Activated T-helper 1 cell treated with Interleukin-2 at 50 U/mL for 16 hours (primary cell): ENCODE measurements at regions not wholly inside any gene's neighbourhood (a gene's known extent, or its start where the extent isn't known, plus 50 kb on each side); places are given as distances from the start of the nearest gene placed in this dataset.

Experiments used
- DNase-seq: peaks from one replicate; pipeline ENCODE4 v3.0.0-alpha.2; 2020; ENCODE audit warnings: low read depth

DNA sequence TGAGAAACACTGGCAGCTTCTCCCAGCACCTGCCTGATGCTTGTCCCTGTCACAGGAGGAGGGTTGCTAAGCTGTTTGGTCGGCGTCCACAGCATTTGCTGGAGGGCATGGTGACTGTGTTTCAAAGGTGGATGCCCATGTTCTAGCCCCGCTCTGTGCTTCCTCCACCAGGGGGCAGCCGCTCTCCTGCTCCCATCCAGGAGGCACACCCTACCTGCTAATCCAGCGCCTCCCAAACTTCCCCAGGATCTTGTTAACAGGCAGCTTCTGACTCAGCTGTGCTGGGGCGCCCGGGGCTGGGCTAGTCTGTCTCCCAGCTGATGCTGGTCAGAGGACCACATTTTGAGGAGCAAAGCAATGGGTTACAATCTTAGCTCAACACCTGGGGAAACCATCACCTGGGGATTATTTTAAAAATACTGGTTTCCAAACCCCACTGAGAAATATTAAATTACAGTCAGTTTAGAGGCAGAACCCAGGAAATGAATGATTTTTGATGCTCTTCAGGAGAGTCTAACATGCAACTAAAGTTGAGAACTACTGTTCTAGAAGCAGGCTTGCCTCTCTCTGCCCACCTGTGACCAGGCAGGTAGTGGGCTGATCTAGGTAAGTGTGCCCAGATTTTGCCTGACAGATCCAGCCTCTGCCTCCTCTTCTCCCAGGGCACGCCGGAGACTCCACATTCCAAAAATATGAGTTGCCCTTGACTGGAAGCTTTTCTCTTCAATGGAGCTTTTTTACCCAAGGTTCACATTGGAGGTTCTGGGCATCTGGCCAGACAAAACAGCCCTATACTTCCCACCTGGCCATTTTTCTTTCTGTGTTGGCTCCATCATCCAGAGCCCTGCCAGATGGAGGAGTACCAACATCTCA lies 92.7 kb upstream of the GPR26 start:
- DNase-seq, result no peak

- DNase-seq, result no peak
These were observed 92.0 kb upstream of the GPR26 start for GRCh38 chr10:123574109-123574698.

GRCh38 chr10:123575105-123575504 lies 91.0 kb upstream of the GPR26 start:
- no peak for DNase-seq

DNA sequence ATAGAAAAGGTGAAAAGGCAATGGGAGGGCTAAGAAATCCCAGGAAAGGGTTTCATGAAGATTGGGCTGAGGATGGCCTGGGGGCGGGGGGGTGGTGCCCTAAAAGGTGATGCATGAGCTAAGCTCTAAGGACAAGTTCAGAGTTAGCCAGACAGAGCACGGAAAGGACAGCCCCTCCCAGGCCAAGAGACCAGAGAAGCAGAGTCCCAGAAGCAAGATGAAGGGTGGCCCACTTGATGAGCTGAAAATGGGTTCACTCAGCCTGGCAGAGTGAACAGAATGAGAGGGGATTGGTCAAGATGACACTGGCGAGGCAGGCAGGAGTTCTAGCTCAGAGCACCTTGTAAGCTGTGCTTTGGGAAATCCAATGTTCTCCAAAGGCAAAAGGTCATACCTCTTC lies 89.4 kb upstream of the GPR26 start:
- DNase-seq, result no peak

DNA sequence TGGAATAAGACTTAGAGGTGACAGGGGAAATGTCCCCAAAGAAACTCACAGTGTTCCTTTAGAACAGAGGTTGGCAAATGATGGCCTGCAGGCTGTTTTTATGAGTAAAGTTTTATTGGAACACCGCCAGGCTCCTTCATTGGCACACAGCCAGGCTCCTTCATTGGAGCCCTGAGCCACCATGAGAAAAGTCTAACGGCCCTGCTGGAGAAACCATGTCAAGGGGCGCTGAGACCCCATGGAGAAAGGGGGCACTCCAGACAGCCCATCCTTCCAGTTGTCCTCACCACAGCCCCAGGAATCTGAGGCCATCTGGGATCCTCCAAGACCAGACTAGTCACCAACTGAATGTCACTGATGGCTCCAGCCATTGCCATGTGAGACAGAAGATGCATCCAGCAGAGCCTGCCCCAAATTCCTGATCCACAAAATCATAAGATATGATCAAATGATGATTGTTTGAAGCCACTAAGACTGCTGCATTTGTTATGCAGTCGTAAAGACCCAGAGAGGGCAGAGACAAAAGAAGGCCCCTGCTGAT lies 88.2 kb upstream of the GPR26 start:
- no peak for DNase-seq

DNA sequence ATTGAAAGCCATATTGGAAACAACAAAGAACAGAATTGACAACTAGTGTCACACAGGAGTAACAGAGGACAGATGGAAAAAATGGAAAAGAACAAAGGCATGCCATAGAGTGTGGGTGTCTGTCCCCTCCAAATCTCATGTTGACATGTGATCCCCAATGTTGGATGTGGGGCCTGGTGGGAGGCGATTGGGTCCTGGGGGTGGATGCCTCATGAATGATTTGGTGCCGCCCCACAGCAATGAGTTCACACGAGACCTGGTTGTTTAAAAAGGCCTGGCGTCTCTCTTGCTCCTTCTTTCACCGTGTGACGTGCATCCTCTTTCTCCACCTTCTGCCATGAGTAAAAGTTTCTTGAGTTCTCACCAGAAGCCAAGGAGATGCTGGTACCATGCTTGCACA lies 87.4 kb upstream of the GPR26 start:
- no peak for DNase-seq

- no peak for DNase-seq
These were observed 86.5 kb upstream of the GPR26 start for GRCh38 chr10:123579675-123580074.

- no peak for DNase-seq
These were observed 85.7 kb upstream of the GPR26 start for GRCh38 chr10:123580426-123580825.

- DNase-seq, result no peak
These were observed 84.5 kb upstream of the GPR26 start for GRCh38 chr10:123581656-123582055.

- DNase-seq, result peak; percentile 6
These were observed 83.8 kb upstream of the GPR26 start for GRCh38 chr10:123582084-123582989.

GRCh38 chr10:123583639-123584418 lies 82.3 kb upstream of the GPR26 start:
- DNase-seq, result no peak

- DNase-seq, result no peak
These were observed 81.8 kb upstream of the GPR26 start for GRCh38 chr10:123584419-123584775.

GRCh38 chr10:123585477-123586445 lies 80.4 kb upstream of the GPR26 start:
- DNase-seq, result no peak

DNA sequence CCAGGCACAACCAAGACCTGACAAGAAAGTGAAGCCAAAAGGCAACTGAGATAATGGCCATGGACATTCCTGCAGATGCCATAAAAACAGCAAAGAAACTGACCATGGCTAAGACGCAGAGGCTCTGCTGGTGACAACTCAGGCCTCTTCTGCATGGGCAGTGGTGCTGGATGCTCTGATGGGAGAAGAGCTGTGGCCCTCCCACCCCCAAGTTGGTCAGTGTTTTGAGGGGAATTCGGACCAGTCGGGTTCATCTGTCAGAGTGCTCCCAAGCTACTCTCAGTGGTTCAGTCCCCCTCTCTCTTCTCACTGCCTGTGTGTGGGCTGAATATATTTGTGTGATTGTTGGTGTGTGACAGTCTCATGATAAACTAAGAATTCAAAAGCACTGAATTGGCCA lies 79.0 kb upstream of the GPR26 start:
- DNase-seq, result no peak

- no peak for DNase-seq
These were observed 77.7 kb upstream of the GPR26 start for GRCh38 chr10:123588386-123588914.

GRCh38 chr10:123595661-123596060 lies 70.5 kb upstream of the GPR26 start:
- no peak for DNase-seq

DNA sequence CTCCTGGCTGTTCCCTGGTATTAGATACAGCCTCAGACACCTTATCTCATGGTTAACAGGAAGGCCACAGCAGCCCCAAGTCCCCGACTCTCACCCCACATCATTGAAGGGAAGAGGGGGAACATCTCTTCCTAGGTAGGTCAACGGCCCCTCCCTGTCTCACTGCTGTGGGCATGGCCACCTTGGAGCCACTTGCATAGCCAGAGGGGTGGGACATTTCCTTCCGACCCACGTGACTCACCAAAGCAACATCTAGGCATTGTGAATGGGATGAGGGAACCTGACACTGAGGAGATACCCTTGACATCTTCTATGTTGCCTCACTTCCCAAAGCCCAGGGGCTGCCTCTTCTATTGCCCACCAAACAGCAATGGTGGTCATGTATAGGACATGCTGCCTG lies 68.5 kb upstream of the GPR26 start:
- DNase-seq, result no peak

GRCh38 chr10:123599366-123599849 lies 66.7 kb upstream of the GPR26 start:
- DNase-seq, result no peak

DNA sequence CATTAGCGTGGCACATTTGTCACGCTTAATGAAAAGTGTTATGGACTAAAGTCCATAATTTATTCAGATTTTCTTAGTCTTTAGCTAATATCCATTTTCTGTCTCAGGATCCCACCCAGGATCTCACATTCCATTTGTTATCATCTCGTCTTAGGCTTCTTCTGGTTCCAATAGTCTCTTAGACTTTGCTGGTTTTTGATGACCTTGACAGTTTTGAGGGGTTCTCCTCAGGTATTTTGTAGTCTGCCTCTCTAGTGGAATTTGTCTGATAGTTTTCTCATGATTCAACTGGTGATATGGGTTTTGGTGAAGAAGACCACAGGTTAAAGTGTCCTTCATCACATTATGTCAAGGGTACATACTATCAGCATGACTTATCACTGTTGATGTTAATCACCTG lies 66.0 kb upstream of the GPR26 start:
- no peak for DNase-seq

- no peak for DNase-seq
These were observed 63.0 kb upstream of the GPR26 start for GRCh38 chr10:123603130-123603529.
